ENCODE measurements at regions not wholly inside any gene's neighbourhood (a gene's known extent, or its start where the extent isn't known, plus 50 kb on each side); places are given as distances from the start of the nearest gene placed in this dataset.

DNA sequence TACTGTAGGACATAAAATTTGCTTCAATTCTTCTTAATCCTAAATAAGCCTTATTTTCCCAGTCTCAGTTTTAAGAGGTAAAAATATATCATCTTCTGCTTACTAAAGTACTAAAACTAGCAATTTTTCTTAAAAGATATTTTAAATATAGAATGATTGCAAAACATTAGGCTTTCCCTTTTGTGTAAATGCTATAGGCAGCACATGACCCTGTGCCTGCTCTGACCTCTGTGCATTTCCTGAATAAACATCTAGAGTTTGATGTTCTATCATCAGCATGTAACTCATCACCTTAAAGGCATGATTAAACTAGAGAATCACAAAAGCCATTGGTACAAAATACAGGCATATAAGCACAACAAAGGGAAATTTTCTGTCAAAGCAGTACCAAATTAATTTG lies 422.7 kb downstream of the TFAP2B start:
- Histone ChIP-seq H3K79me2 (ENCODE audit: insufficient read depth, low read length) (no peaks in the 10 kb centered on the region), H3K4me3 (ENCODE audit: insufficient read depth, low read depth, low read length) (no peak overlapping the region), H3K9me3 (ENCODE audit: insufficient read depth, low read depth, low read length) (no peaks in the 10 kb centered on the region), H3K4me2 (ENCODE audit: low read length) (no peak overlapping the region), H2AFZ (ENCODE audit: low read depth, low read length) (no peak overlapping the region), H4K20me1 (ENCODE audit: insufficient read depth, low read length) (no peaks in the 10 kb centered on the region), H3K4me1 (ENCODE audit: insufficient read depth, low read length) (no peaks in the 10 kb centered on the region), H3K36me3 (ENCODE audit: insufficient read depth, low read length) (no peaks in the 10 kb centered on the region), H3K27me3 (ENCODE audit: insufficient read depth, low read length) (no peaks in the 10 kb centered on the region), H3K9ac (ENCODE audit: low read length) (no peak overlapping the region), H3K27ac (ENCODE audit: low read depth, low read length) (no peak overlapping the region)
- Mint-ChIP-seq H3K27me3 (ENCODE audit: low read depth, unreplicated experiment) (no peaks in the 10 kb centered on the region), H3K9me3 (ENCODE audit: unreplicated experiment) (no peaks in the 10 kb centered on the region), H3K4me1 (ENCODE audit: low read depth, unreplicated experiment) (no peaks in the 10 kb centered on the region), H3K27ac (ENCODE audit: unreplicated experiment) (no peak overlapping the region), H3K36me3 (ENCODE audit: low read depth, unreplicated experiment) (no peaks in the 10 kb centered on the region), H3K4me3 (ENCODE audit: unreplicated experiment) (no peak overlapping the region)
- DNase-seq (ENCODE audit: low read depth) (no peak), FAIRE-seq (no peak)
- TF ChIP-seq EZH2 (IDR thresholded peaks at IDR 0.05; ENCODE audit: insufficient read depth, low read length): no peak
- TF ChIP-seq, protein P1, sequence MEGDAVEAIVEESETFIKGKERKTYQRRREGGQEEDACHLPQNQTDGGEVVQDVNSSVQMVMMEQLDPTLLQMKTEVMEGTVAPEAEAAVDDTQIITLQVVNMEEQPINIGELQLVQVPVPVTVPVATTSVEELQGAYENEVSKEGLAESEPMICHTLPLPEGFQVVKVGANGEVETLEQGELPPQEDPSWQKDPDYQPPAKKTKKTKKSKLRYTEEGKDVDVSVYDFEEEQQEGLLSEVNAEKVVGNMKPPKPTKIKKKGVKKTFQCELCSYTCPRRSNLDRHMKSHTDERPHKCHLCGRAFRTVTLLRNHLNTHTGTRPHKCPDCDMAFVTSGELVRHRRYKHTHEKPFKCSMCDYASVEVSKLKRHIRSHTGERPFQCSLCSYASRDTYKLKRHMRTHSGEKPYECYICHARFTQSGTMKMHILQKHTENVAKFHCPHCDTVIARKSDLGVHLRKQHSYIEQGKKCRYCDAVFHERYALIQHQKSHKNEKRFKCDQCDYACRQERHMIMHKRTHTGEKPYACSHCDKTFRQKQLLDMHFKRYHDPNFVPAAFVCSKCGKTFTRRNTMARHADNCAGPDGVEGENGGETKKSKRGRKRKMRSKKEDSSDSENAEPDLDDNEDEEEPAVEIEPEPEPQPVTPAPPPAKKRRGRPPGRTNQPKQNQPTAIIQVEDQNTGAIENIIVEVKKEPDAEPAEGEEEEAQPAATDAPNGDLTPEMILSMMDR (IDR thresholded peaks at IDR 0.05; ENCODE audit: insufficient read depth, low read depth, low read length): no peak

DNA sequence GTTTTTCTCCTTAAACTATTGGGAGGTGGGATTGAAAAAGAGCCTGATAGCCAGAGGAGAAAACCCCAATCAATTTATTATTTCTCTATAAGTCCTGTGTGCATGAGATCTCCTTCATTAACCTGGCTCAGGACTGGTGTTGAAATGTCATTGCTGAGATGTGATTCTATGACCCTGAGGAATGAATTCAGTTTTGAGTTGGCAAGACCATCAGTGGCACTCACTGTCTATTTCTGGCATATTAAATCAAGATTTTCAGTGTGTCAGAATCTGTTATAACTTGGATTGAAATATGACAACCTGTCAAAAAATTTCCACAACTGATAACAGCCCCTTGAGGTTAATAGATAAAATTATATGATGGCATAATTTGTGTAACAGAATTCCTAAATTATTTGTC lies 431.1 kb downstream of the TFAP2B start:
- Histone ChIP-seq H3K4me1 (ENCODE audit: insufficient read depth, low read length) (no peaks in the 10 kb centered on the region), H3K27ac (ENCODE audit: low read depth, low read length) (no peak overlapping the region), H4K20me1 (ENCODE audit: insufficient read depth, low read length) (no peaks in the 10 kb centered on the region), H3K9ac (ENCODE audit: low read length) (no peak overlapping the region), H3K27me3 (ENCODE audit: insufficient read depth, low read length) (no peaks in the 10 kb centered on the region), H3K4me2 (ENCODE audit: low read length) (no peak overlapping the region), H3K79me2 (ENCODE audit: insufficient read depth, low read length) (no peaks in the 10 kb centered on the region), H3K36me3 (ENCODE audit: insufficient read depth, low read length) (no peaks in the 10 kb centered on the region), H3K9me3 (ENCODE audit: insufficient read depth, low read depth, low read length) (no peaks in the 10 kb centered on the region), H2AFZ (ENCODE audit: low read depth, low read length) (no peak overlapping the region), H3K4me3 (ENCODE audit: insufficient read depth, low read depth, low read length) (no peak overlapping the region)
- Mint-ChIP-seq H3K36me3 (ENCODE audit: low read depth, unreplicated experiment) (no peaks in the 10 kb centered on the region), H3K9me3 (ENCODE audit: unreplicated experiment) (no peaks in the 10 kb centered on the region), H3K27me3 (ENCODE audit: low read depth, unreplicated experiment) (peaks cover 5% of the 10 kb centered on the region), H3K4me1 (ENCODE audit: low read depth, unreplicated experiment) (no peaks in the 10 kb centered on the region), H3K4me3 (ENCODE audit: unreplicated experiment) (no peak overlapping the region), H3K27ac (ENCODE audit: unreplicated experiment) (no peak overlapping the region)
- DNase-seq (ENCODE audit: low read depth): no peak
- no peak for FAIRE-seq
- no peak for TF ChIP-seq EZH2 (IDR thresholded peaks at IDR 0.05; ENCODE audit: insufficient read depth, low read length)
- TF ChIP-seq, protein P1 (IDR thresholded peaks at IDR 0.05; ENCODE audit: insufficient read depth, low read depth, low read length): no peak

DNA sequence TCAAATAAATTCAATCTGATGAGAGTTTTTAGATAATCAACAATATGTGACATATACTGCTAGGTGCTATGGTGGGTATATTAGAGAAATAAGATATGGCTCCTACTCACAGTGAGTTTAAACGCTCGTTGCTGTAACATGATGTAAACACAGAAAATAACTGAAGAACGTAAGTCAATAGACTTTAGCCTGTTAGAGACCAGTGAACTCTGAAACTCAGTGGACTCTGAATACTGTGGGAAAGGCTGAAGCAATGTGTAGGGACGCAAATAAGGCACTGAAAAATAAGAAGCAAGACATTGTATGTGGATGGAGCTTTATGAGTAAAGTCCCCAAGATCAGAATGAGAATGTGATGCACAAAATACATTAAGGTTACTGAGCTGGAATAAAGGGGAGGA lies 431.6 kb downstream of the TFAP2B start:
- Mint-ChIP-seq H3K27me3 (ENCODE audit: low read depth, unreplicated experiment) (peaks cover 5% of the 10 kb centered on the region), H3K4me3 (ENCODE audit: unreplicated experiment) (no peak overlapping the region), H3K9me3 (ENCODE audit: unreplicated experiment) (no peaks in the 10 kb centered on the region), H3K4me1 (ENCODE audit: low read depth, unreplicated experiment) (no peaks in the 10 kb centered on the region), H3K27ac (ENCODE audit: unreplicated experiment) (no peak overlapping the region), H3K36me3 (ENCODE audit: low read depth, unreplicated experiment) (no peaks in the 10 kb centered on the region)
- Histone ChIP-seq H3K4me3 (ENCODE audit: insufficient read depth, low read depth, low read length) (no peak overlapping the region), H4K20me1 (ENCODE audit: insufficient read depth, low read length) (no peaks in the 10 kb centered on the region), H3K27ac (ENCODE audit: low read depth, low read length) (no peak overlapping the region), H3K4me1 (ENCODE audit: insufficient read depth, low read length) (no peaks in the 10 kb centered on the region), H3K9ac (ENCODE audit: low read length) (no peak overlapping the region), H2AFZ (ENCODE audit: low read depth, low read length) (no peak overlapping the region), H3K9me3 (ENCODE audit: insufficient read depth, low read depth, low read length) (no peaks in the 10 kb centered on the region), H3K79me2 (ENCODE audit: insufficient read depth, low read length) (no peaks in the 10 kb centered on the region), H3K36me3 (ENCODE audit: insufficient read depth, low read length) (no peaks in the 10 kb centered on the region), H3K27me3 (ENCODE audit: insufficient read depth, low read length) (no peaks in the 10 kb centered on the region), H3K4me2 (ENCODE audit: low read length) (no peak overlapping the region)
- FAIRE-seq (no peak), DNase-seq (ENCODE audit: low read depth) (no peak)
- TF ChIP-seq, protein P1 (IDR thresholded peaks at IDR 0.05; ENCODE audit: insufficient read depth, low read depth, low read length): no peak
- TF ChIP-seq EZH2 (IDR thresholded peaks at IDR 0.05; ENCODE audit: insufficient read depth, low read length): no peak
